ENCODE measurements at regions not wholly inside any gene's neighbourhood (a gene's known extent, or its start where the extent isn't known, plus 50 kb on each side); places are given as distances from the start of the nearest gene placed in this dataset.

GRCh38 chrX:42992199-42992943 lies 214.4 kb upstream of the PPP1R2C start:
- TF ChIP-seq CTCF (conservative IDR thresholded peaks at IDR 0.05), result no peak
- no peak for TF ChIP-seq ZFX (IDR thresholded peaks at IDR 0.05)
